ENCODE measurements at regions not wholly inside any gene's neighbourhood (a gene's known extent, or its start where the extent isn't known, plus 50 kb on each side); places are given as distances from the start of the nearest gene placed in this dataset.

GRCh38 chr13:69168436-69168835 is 939.2 kb upstream of the ATXN8OS start:
- no peak for TF ChIP-seq CTCF (IDR thresholded peaks at IDR 0.05)
- TF ChIP-seq POLR2AphosphoS5 (IDR thresholded peaks at IDR 0.05) = no peak
- no peak for TF ChIP-seq POLR2A (IDR thresholded peaks at IDR 0.05)
